Activated CD4-positive, alpha-beta T cell treated with anti-CD3 and anti-CD28 coated beads, Interleukin-2, amount 50 U/mL, for 48 hours (primary cell): ENCODE measurements at regions not wholly inside any gene's neighbourhood (a gene's known extent, or its start where the extent isn't known, plus 50 kb on each side); places are given as distances from the start of the nearest gene placed in this dataset.

ENCODE experiments used
- DNase-seq, 2 experiments: peaks; one replicate each; pipeline ENCODE4 v3.0.0-alpha.2; 2020

DNA sequence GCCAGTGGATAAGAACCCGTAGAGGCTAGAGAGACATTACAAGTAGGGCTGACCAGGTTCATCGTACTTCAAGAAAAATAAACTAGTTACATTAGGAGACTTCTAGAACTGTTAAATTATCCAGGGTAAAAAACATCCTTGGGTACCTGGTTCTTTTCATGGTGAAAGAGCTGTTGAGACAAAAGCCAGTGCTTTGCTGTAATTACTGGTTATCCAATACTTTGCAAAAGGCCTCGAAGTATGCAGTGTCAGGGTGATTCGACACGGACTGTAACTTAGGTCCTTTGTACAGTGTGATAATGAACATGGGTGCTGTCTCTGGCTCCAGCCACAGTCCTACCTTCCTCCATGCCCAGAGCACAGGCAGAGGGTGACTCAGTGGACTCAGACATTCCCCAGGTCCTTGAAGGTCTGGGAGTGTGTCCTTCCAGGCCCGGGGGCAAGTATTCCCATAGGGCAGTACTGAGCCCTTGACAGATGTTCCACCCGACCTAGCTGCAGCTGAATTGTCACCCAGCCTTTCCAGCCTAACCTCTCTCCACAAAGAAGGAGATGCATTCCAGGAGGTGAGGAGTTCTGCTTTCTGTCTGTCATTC, 123.6 kb upstream of the TMEM72 start:
- no peak for DNase-seq

DNA sequence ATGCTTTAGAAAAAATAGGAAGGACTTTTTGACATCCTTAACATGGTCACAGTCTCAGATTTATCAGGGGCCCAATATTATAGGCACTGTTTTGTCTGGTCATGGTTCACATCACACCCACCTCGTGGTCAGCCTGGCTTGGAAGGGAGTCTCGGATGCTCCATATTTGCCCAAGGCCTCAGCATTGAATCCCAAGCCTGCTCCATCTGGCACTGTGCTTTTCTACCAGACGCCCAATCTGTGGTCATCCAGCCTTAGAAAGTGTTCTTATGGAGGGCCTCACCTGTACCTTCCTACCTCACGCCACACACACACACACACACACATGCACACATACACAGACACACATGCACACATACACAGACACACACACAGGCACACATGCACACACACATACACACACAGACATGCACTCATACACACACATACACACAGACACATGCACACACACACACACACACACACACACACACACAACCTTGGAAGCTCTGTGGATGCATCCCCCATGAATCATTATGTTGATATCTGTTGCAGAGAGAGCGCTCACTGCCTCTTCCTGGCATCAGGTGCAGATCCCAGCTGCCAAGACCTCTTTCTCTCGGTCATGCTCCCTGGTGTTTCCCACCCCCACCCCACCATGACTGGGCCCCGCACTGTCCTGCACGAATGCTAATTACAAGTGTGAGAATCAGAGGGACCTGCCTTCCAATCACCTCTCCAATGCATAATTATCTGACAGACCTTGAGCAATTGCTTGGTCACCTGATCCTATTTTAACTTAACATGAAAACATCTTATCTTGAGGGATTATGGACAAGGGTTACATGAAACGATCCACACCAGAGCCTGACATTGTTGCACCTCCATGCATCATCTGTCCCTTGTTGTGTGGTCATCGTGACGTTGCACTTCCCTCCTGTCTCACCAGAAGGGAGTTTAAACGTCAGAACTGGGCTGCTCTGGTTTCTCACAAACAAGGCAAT, 122.7 kb upstream of the TMEM72 start:
- DNase-seq = no peak

DNA sequence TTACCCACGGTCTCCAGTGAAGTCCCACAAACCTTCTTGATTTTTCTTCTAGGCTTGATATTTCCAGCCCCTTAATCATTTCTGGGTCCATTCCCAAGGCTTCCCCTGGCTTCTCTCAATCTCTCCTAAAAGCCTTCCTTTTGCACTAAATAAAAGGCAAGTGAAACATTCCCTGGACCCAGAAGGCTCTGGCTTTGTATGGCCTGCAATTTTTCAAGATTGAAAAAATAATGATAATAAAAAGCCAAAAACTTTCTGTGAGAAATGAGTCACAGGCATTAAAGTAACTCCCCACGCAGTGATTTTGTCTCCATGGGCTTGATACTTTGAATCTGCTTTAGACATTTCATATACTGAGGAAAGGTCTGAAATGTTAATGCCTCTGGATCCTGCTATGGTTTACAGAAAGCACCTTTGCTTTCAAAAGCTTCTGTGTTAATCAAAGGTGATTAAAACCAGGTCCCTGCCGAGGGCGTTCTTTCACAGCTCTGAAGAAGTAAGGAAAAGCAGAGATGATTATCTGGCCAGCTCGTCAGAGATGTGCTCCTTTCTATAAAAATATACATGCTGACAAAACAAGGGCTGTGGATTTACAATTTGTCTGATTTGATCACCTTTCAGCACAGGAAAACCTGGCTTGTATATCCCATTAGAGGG, 118.9 kb upstream of the TMEM72 start:
- no peak for DNase-seq

DNA sequence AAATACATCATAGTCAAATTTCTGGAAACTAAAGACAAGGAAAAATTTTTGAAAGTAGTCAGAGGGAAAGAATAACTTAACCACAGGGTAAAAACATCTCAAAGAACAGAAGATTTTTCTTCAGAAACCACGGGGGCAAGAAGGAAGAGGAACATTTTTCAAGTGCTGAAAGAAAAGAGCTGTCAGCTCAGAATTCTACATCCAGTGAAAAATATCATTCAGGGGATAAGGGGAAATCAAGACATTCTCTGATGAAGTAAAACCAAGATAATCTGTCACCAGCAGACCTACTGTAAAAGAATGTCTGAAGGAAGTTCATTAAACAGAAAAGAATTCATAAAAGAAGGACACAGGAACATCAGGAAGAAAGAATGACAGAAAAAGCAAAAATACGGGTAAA, 111.2 kb upstream of the TMEM72 start:
- no peak for DNase-seq

DNA sequence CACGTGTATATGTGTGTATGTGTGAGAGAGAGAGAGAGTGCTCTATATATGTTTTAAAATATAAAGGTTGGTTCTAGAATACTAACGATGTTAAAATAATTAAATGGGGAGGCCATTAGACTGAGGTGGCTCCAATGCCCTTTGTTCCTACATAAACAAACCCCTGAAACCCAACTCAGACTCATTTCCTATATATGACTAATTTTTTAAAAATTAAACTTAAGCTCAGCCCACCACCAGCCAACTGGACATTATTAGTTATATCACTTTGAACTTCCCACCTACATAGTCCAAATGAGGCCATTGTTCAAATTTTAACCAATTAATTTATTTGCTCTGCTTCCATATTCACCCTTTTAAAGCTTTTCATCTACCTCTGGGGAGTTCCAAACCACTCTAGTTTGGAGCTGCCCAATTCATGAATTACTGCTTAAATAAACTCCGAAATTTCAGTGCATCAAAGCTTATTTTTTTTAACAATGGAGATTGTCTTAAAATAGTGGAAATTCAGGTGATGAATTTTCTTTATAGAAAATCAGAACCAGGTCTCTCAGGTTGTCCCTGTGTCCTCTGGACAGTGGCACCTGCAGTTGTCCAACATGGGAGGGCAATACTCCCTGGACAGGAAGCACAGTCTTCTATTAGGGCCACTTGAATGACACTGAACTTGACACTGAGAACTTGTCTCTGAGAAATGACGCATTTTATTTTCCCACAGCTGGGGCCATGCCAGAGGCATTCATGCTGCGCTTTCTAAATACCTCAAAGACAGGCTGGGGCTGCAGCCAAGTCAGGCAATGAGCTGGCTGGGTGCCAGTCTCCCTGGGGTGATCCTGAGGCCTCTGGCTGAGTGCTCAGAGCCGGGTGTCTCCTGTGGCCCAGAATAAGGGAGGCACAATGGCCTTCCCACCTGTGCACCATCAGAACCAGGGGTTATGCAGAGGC, 109.5 kb upstream of the TMEM72 start:
- no peak for DNase-seq

DNA sequence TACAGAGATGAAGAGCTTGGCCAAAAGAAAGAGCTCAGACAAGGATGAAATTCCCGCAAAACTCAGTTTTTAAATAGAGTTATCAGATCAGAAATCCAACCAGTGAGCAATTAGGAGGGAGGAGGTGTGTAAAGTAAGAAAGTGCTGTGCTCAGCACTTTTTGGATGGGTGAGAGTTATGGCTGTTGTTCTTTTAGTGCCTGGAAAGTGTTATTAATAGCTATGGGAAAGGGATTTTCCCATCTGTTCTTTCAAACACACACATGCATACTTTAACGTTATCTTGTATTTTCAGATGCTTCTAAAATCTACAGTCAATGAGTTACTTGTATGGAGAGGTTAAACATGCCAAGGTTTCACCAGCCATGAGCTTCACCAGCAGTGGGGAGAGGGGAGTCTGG, 107.3 kb upstream of the TMEM72 start:
- no peak for DNase-seq

DNA sequence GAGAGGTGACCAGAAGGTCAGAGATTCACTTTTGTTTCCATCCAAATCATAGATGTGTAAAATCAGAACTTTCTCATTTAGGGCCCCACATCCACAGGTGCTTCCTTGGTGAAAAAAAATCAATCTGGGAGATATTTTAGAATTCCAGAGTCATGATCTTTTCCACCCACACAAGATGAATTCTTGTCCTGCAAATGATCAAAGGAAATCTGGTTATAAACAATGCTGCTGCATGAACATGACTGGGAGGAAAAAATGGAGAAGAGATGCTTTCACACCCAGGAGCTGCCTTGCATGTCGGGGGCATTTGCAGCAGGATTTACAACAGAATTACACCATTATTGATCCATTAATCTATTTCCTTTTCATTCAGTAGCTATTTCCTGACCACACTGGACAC, 106.5 kb upstream of the TMEM72 start:
- no peak for DNase-seq

DNA sequence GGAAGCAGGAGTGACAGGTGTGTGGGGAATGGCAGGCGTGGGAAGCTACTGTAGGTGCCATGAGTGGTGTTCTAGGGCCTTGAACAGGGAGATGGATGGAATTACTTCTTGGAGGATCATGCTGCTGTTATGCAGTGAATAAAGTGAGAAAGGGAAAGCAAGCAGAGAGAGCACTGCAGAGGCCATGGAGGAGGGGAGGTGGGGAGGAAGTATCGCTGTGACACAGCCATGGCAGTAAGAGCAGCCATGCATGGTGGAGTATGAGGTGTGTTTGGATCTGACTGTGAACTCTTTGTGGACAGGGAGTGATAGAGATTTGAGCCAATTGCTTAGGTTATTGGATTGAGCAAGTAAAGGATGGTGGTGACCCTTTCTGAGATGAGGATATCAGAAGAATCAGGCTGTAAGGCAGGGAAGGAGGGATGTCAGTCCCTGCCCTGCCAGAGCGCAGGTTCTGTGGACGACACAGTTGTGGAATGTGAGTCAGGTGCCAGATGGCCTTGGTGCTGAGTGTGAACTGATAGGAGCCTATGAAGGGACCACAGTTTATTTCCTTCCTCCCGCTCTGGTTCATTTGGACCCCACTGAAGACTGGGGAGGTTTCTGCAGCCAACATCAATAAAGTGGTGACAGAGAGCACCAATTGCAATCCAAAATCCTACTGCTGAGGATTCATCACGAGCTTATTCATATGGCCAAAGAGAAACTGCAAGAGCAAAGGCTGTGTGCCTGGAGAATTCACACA, 105.5 kb upstream of the TMEM72 start:
- DNase-seq = no peak

DNA sequence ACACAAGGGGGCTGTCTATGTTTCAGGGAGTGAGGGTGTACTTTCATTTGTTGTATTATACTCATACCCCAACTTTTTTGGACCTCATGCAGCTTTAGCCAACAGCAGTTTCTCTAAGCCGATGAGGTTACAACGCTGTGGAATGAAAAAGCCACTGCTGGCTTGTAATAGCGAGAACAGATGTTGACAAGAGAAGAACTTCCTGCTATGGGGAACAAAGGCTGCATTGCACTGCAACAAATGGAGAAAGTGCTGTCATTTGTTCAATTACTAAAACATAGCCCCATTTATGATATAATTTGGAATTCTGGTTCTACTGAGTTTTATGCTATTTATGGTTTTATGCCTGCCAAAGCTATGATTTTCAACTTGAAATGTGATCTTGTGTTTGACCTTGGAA, 104.2 kb upstream of the TMEM72 start:
- no peak for DNase-seq

DNA sequence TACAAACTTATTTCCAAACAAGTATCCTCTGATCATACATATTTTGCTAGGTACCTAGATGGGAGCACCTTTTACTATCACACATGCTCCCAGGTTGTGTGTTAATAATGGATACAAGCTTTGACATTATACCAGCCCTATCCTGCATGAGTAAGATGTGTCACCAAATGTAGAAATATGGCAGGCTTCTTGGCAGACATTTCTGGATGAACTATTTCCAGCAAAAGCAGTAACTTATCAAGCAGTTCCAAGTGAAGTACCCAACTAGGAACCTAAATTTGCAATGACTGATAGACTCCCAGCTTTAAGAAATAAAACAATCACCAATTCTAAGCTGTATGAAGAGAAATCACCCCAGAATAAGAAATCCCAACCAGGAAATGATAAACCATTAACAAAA, 103.7 kb upstream of the TMEM72 start:
- no peak for DNase-seq

DNA sequence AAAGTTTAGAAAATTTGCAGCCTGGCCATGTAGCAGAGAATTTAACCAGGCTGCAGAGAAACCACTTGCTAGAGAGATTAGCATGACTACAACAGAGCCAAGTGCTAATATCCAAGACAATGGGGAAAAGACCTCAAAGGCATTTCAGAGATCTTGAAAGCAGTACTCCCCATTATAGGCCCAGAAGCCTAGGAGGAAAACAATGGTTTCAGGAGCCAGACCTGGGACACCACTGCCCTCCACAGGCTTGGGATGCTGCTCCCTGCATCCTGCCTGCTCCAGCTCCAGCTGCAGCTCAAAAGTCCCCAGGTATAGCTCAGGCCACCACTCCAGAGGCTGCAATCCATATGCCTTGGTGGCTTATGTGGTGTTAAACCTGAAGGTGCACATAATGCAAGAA, 101.5 kb upstream of the TMEM72 start:
- no peak for DNase-seq

DNA sequence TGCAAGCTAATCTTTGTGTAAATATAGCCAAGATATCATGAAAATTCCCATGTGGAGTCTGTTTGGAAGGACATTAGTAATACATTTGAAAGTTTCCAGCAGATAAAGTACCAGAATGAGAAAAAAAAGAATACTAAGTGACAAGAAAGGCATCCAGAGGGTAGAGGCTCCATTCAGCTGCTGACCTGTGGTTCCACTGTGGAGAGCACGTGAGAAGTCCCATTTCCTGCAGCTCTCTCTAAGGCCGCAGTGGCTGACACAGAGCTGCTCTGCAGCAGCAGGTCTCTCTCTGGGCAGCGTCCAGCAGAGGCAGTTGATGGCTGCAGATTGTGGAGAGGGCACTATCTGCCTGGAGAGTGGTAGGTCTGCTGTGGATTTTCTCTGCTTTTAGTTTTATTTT, 100.1 kb upstream of the TMEM72 start:
- DNase-seq = no peak

DNA sequence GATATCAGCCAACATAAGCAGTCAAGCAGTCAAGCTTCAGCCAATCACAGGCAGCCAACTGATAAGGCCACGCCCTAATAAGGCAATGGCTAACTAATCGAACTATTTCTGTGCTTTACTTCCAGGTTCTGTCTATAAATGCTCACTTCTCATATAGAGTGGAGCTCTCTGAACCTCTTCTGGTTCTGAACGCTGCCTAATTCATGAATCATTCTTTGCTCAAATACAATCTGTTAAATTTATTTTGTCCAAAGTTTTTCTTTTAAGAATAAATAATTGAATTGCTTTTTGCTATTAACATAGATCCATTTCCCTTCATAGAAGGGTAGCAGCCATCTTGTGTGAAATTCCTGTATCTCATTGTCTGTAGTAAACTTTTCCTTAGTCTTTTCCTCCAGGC, 97.9 kb upstream of the TMEM72 start:
- no peak for DNase-seq

DNA sequence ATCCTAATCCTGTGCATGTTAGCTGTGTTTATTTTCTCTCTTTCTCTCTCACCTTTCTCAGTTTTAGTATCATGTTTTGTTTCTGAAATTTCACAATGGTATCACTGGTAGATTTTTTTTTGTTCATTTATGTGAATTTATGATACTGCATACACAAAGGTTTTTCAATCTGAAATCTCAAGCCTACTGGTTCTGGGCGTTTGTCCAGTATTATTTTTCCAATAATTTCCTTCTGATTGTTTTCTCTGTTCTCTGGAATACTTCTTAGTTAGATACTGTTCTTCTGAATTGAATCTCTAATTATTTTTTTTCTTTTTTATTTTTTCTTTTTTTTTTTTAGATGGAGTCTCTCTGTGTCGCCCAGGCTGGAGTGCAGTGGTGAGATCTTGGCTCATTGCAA, 96.2 kb upstream of the TMEM72 start:
- DNase-seq = no peak

DNA sequence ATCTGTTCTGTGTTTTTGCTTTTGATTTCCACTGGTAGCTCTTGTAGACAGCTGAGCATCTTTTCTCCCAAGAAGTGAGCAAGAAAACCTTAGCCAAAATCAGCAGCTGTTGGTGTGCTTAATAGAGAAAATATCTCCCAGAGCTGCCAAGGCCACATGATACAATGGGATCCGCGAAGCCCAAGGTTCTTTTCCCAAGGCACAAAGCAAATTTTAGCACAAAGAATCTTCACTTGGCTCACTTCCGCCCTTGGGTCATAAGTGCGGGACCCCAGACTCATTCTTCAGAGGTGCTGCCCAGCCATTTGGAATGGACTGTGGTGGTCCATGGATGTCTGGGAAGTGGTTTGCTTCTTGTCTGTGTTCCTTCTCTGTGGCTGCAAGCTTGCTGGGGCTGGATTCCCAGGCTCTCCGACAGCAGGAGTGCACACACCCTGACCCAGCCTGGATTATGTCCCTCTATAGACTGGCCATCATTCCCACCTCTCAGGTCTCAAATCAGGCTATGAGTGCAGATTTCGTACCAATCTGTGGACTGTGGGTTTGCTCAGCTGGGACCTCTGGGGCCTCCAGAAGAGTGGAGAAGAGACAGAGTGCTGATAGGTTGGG, 93.0 kb upstream of the TMEM72 start:
- no peak for DNase-seq

DNA sequence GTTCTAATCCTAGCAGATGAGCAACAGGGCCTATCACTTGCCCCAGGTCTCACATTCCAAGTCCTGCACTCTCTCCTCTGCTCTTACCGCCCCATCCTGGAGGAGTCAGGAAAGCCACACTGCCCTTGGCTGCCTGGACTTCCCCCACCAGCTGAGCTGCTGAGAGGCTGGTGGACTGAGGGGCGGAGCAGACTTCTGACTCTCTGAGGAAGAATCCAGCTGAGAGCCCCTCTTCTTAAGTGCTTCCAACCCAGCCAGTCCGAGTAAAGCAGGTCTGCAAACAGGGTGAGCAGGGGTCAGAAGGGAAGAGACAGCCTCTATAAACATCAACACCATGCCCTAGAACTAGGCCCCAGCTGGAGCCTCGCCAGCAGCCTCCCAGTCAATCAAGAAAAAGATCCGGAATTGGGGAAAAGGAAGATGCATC, 92.4 kb upstream of the TMEM72 start:
- no peak for DNase-seq

DNA sequence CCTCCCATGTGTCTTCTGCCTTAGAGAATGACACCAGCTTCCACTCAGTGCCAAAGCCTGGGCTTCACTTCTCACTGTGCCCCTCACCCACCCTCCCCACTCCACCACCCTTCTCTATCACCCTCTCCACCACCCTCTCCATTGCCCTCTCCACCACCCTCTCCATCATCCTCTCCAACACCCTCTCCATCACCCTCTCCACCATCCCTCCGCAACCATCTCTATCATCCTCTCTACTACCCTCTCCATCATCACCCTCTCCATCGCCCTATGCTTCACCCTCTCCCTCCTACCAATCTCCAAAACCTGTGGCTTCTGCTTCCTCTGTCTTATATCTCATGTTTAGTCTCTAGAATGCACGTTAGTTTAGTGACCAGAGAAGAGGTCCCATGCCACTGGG, 91.0 kb upstream of the TMEM72 start:
- DNase-seq = no peak

DNA sequence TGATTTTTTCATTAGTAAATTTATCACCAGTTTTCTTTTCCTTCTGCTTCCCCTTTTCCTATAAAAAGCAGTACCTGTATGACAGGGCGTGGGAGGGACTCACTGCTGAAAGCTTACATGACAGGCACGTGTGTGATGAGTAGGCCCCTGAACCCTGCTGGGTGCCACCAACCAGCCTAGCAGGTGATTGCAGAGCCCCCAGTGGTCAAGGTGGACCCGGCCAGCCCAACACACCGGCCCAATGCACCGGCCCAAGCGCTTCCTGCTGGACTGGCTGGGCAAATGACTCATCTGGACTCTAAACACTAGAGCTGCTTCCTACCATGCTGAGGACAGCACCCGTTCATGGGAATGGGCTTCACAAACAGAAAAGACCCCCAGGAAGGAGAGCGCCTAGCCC, 89.8 kb upstream of the TMEM72 start:
- DNase-seq = no peak

DNA sequence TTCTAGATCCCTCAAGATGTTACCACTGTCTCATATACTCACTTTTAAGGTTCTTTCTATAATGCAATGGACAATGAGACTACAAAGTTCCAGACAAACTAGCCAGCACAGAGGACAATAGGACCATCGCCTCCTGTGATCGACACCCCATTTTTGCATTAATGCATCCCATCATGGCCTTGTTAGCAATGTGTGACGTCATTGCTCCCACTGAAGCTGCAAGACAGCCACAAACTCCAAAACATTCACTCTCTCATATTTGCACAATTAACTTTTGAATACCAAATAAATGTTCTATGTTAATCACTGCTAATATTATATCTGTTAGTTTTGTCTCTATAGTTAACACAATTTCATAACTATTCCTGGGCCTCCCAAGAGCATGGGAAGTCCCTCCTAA, 88.8 kb upstream of the TMEM72 start:
- DNase-seq = no peak

DNA sequence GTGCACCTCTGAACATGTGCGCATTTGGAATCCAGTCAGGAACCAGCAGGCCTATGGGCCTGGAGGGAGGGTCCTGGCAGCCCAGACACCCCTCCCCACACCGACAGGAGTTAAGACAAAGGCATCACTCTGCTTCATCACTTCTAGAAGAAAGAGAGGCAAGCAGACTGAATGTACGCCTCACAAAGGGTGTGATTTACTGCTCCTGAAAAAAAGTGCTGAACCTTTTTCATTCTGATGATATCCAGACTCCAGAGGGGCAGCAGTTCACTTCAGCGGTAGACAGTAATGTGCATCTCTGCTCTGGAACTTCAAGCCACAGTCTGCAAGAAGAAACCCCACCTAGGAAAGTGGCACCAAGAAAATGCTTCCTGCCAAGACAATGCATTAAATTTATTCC, 88.2 kb upstream of the TMEM72 start:
- no peak for DNase-seq

DNA sequence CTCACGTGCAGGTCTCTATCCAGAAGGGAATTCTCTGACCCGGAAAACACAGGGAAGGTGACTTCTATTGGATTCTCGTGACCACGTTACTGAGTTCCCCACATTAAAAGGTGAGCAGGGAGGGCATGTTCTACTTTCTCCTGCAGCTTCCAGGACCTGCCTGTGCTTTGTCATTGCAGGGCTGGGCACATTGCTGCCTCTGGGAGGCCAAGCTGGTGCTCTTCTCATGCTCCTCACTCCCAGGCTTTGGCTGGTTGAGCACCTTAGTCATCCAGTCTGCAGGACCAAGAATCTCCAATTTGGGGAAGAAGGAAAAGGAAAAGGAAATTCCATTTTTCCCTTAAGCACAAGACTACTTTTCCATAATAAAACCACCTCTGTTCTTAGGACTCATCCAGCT, 86.5 kb upstream of the TMEM72 start:
- no peak for DNase-seq
